Body of pancreas (tissue), 4 donors: ENCODE measurements at regions not wholly inside any gene's neighbourhood (a gene's known extent, or its start where the extent isn't known, plus 50 kb on each side); places are given as distances from the start of the nearest gene placed in this dataset.

Source experiments
- ATAC-seq: fragments of 150-250 bp; one replicate; pipeline ENCODE4 v1.9.1; 2016
- DNase-seq, 4 donors: peaks; one replicate each; pipeline ENCODE4 v3.0.0-alpha.2; 2019
- H3K27ac ChIP-seq, 4 donors: fragments of 200-600 bp; sonication (generic); 1 replicate in 3 of 4; 2 replicates in 1 of 4; pipeline versions ENCODE4 v1.5.1 to v1.6.1; 2016 to 2019; ENCODE audit warnings: mild to moderate bottlenecking in 1 of 4, mixed read lengths in 1 of 4, moderate library complexity in 1 of 4
- H3K27me3 ChIP-seq, 2 donors: fragments of 200-600 bp; sonication (generic); one replicate each; pipeline ENCODE4 v1.6.0; 2016; ENCODE audit warnings: mild to moderate bottlenecking in 1 of 2
- H3K36me3 ChIP-seq, 2 donors: fragments of 200-600 bp; sonication (generic); replicated peaks in 1 of 2; 2 replicates each; pipeline ENCODE4 v1.5.1; 2016; ENCODE audit warnings: low read depth in 2 of 2; ENCODE audit not compliant: insufficient read depth in 1 of 2
- H3K4me1 ChIP-seq: fragments of 200-600 bp; sonication (generic); one replicate; pipeline ENCODE4 v1.6.0; 2016
- H3K4me3 ChIP-seq, 2 donors: fragments of 200-600 bp; sonication (generic); 1 replicate in 1 of 2; 2 replicates in 1 of 2; pipeline ENCODE4 v1.5.1; 2016 to 2019
- H3K9me3 ChIP-seq, 3 donors: fragments of 200-600 bp; sonication (generic); 1 replicate in 2 of 3; 2 replicates in 1 of 3; pipeline ENCODE4 v1.5.1; 2016
- CTCF ChIP-seq, 7 experiments: fragments of 450-650 bp in 4 of 7; fragments of 200-600 bp in 3 of 7; sonication (generic) in 3 of 7; IDR thresholded peaks; one replicate each; pipeline ENCODE4 v1.5.1; 2016 to 2019; ENCODE audit warnings: antibody characterized with exemption in 7 of 7
- POLR2A ChIP-seq, 3 donors: fragments of 450-650 bp; IDR thresholded peaks; one replicate each; pipeline ENCODE4 v1.6.1; 2016; ENCODE audit warnings: antibody characterized with exemption in 3 of 3, mild to moderate bottlenecking in 2 of 3
- WGBS, 2 donors: methylation state at CpG; one replicate each; pipeline ENCODE4 v1.1.5; 2017; 5-methylcytosine and 5-hydroxymethylcytosine counted together
- intact Hi-C: fragments of 100-400 bp; cut with DNase I; formaldehyde crosslinking; loops from one replicate; pipeline ENCODE4 v1.15.1; 2023

DNA sequence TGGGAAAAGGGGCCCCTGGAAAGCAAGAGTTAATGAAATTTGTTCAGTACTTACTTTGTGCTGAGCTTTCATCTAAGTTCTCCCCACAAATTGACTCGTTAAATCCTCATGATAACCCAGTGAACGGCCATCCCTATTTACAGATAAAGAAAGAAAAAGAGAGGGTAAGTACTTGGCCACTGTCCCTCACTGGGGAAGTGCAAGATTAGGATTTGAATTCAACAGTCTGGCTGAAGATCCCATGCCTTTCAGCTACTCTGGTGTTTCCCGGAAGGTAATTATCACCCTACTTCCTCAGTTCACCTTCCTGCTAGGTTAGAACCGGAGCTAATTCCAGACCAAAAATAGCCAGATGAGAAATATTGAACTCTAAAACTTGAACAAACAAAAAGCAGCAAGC is 269.2 kb upstream of the TLE4 start:
- WGBS, 2 donors: 19 to 27% methylated on average over 4 of the region's 4 CpGs
- Histone ChIP-seq H3K36me3 (no peaks in the 10 kb centered on the region), H3K27me3 (no peaks in the 10 kb centered on the region), H3K9me3 (no peaks in the 10 kb centered on the region), H3K4me3 (no peak overlapping the region), H3K4me1 (no peaks in the 10 kb centered on the region), H3K27ac (no peak overlapping the region)
- no peak for TF ChIP-seq CTCF (IDR thresholded peaks at IDR 0.05)
- no peak for TF ChIP-seq POLR2A (IDR thresholded peaks at IDR 0.05)
- intact Hi-C loops: no loop called here
- no peak for ATAC-seq
- DNase-seq: no peak

GRCh38 chr9:79308012-79308411 is 263.8 kb upstream of the TLE4 start:
- intact Hi-C loops: no loop called here
- WGBS, 2 donors: 60 to 84% methylated on average over 6 of the region's 6 CpGs
- no peaks in the 10 kb centered on the region for H3K4me1 ChIP-seq
- DNase-seq (no peak), ATAC-seq (no peak)
- no peaks in the 10 kb centered on the region for H3K36me3 ChIP-seq
- H3K27me3 ChIP-seq: no peaks in the 10 kb centered on the region
- TF ChIP-seq POLR2A (IDR thresholded peaks at IDR 0.05) (no peak), CTCF (IDR thresholded peaks at IDR 0.05) (no peak)
- no peaks in the 10 kb centered on the region for H3K9me3 ChIP-seq
- H3K4me3 ChIP-seq: no peak overlapping the region
- no peak overlapping the region for H3K27ac ChIP-seq

DNA sequence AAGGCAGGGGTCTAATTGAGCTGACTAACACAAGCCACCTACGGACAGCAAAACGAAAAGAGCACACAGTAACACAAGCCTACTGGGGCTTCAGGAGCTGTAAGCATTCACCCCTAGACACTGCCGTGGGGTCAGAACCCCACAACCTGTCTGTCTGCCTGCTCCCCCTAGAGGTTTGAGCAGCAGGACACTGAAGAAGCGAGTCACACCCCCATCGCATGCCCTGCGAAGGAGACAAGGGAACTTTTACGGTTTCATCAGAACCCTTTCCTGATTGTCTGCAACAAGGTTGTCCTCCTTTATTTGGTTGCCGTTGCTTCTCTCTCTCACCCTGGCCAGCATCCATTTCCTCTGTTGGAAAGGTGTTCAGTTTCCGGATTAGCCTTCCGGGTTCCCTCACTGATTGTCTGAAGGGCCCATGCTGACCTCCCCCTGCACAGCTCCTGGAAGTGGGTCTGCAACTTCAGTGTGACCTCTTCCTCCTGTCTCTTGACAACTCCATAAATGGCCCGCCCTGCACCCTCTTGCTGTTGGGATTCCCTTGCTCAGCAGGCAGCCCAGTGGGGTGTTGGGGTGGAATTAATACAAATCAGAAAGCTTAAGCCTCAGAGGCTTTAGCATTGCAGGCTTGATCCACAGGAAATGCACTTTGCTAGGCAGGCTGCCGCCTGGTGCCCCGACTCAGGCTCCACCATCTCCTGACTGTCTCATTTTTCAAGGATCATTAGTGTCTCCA is 258.9 kb upstream of the TLE4 start:
- intact Hi-C loops: no loop called here
- TF ChIP-seq CTCF (IDR thresholded peaks at IDR 0.05) (no peak), POLR2A (IDR thresholded peaks at IDR 0.05) (no peak)
- Histone ChIP-seq H3K4me3 (no peak overlapping the region), H3K27ac (no peak overlapping the region), H3K9me3 (no peaks in the 10 kb centered on the region), H3K4me1 (no peaks in the 10 kb centered on the region), H3K36me3 (no peaks in the 10 kb centered on the region), H3K27me3 (no peaks in the 10 kb centered on the region)
- DNase-seq: no peak
- WGBS, 2 donors: 74 to 76% methylated on average over 13 of the region's 13 CpGs
- ATAC-seq: no peak

- intact Hi-C loops: no loop called here
- TF ChIP-seq CTCF (IDR thresholded peaks at IDR 0.05) (no peak), POLR2A (IDR thresholded peaks at IDR 0.05) (no peak)
- Histone ChIP-seq H3K27me3 (no peaks in the 10 kb centered on the region), H3K4me1 (no peaks in the 10 kb centered on the region), H3K27ac (no peak overlapping the region), H3K4me3 (no peak overlapping the region), H3K9me3 (no peaks in the 10 kb centered on the region), H3K36me3 (no peaks in the 10 kb centered on the region)
- no peak for DNase-seq
- ATAC-seq: no peak
- WGBS, 2 donors: 57 to 86% methylated on average over 3 of the region's 3 CpGs
These were observed 246.3 kb upstream of the TLE4 start for GRCh38 chr9:79325501-79325900.

- Histone ChIP-seq H3K27ac (no peak overlapping the region), H3K36me3 (no peaks in the 10 kb centered on the region), H3K9me3 (no peaks in the 10 kb centered on the region), H3K4me1 (no peaks in the 10 kb centered on the region), H3K4me3 (no peak overlapping the region), H3K27me3 (no peaks in the 10 kb centered on the region)
- DNase-seq: no peak
- TF ChIP-seq CTCF (IDR thresholded peaks at IDR 0.05) (no peak), POLR2A (IDR thresholded peaks at IDR 0.05) (no peak)
- intact Hi-C loops: no loop called here
- WGBS, 2 donors: 45 to 61% methylated on average over 1 of the region's 1 CpG
- ATAC-seq: no peak
These were observed 241.9 kb upstream of the TLE4 start for GRCh38 chr9:79329861-79330260.
